ENCODE measurements at regions not wholly inside any gene's neighbourhood (a gene's known extent, or its start where the extent isn't known, plus 50 kb on each side); places are given as distances from the start of the nearest gene placed in this dataset.
A peak's percentile ranks its signal among the peaks of the same experiment; 100 is the strongest.

GRCh38 chr18:51848702-51849101 is 491.3 kb upstream of the DCC start:
- no peaks in the 10 kb centered on the region for H3K79me2 ChIP-seq (ENCODE audit: control insufficient read depth, insufficient read depth, low read length)
- no peaks in the 10 kb centered on the region for H3K4me1 ChIP-seq (replicated peaks in 1 of 2; ENCODE audit: control insufficient read depth in 2 of 2, insufficient read depth in 2 of 2, low read length in 2 of 2)
- no peak overlapping the region for H3K4me2 ChIP-seq (ENCODE audit: insufficient read depth, low read length)
- ChIA-PET CTCF (ENCODE audit: low intra/inter-chr PET ratio) (no interaction called here), POLR2A (no interaction called here)
- intact Hi-C loops (cut with micrococcal nuclease), result no loop called here
- H3K36me3 ChIP-seq (ENCODE audit: control insufficient read depth, insufficient read depth, low read length), result no peaks in the 10 kb centered on the region
- H3K4me3 ChIP-seq, result no peak overlapping the region
- no peaks in the 10 kb centered on the region for H3K9me1 ChIP-seq (ENCODE audit: control insufficient read depth, insufficient read depth, low read length)
- no peak overlapping the region for H3K27ac ChIP-seq (ENCODE audit: extremely low read depth, low read depth, low read length)
- H3K27me3 ChIP-seq (ENCODE audit: control insufficient read depth in 2 of 2, insufficient read depth in 2 of 2, low read length in 2 of 2), result no peaks in the 10 kb centered on the region
- 0% methylated on average over 2 of the region's 2 CpGs for WGBS (ENCODE audit: insufficient coverage, low coverage, missing lambda C conversion rate)
- DNase-seq (ENCODE audit: extremely low read depth in 1 of 4, low spot score in 3 of 4), result no peak
- BruUV-seq (replicated peaks), result no TSS peak
- no peak overlapping the region for H3K9ac ChIP-seq (ENCODE audit: insufficient read depth in 1 of 2, low read depth in 2 of 2, low read length in 2 of 2)
- H4K20me1 ChIP-seq (replicated peaks; ENCODE audit: control insufficient read depth, insufficient read depth, low read length), result no peaks in the 10 kb centered on the region
- H2AFZ ChIP-seq (ENCODE audit: low read depth, low read length), result no peak overlapping the region
- TF ChIP-seq HINFP (tag; conservative IDR thresholded peaks at IDR 0.05; ENCODE audit: low read depth), result no peak
- no peak for TF ChIP-seq SPI1 (IDR thresholded peaks at IDR 0.05; ENCODE audit: borderline replicate concordance, low read depth, low read length)
- no peak for TF ChIP-seq GTF2A2 (tag; IDR thresholded peaks at IDR 0.05)
- TF ChIP-seq ZNF282 (CRISPR knock-in tag; IDR thresholded peaks at IDR 0.05), result no peak
- no peak for TF ChIP-seq CEBPG (CRISPR knock-in tag; IDR thresholded peaks at IDR 0.05)
- TF ChIP-seq CEBPG (tag; conservative IDR thresholded peaks at IDR 0.05 in 1 of 2, IDR thresholded peaks at IDR 0.05 in 1 of 2), result peak in 1 of 2 experiments; percentile 76; a peak in 2 of 4 replicates
- TF ChIP-seq MTA3 (IDR thresholded peaks at IDR 0.05; ENCODE audit: borderline replicate concordance), result no peak
- TF ChIP-seq DLX4 (CRISPR knock-in tag; IDR thresholded peaks at IDR 0.05), result no peak
- no peak for TF ChIP-seq CBFB (CRISPR knock-in tag; IDR thresholded peaks at IDR 0.05)
- TF ChIP-seq ZNF324 (CRISPR knock-in tag; IDR thresholded peaks at IDR 0.05), result no peak
- no peak for TF ChIP-seq EGR1 (conservative IDR thresholded peaks at IDR 0.05)
- 0 out of 2 replicates have a peak, but pooled peaks have one; percentile 24 for TF ChIP-seq CEBPB (tag; IDR thresholded peaks at IDR 0.05)
- no peak for TF ChIP-seq AFF1 (IDR thresholded peaks at IDR 0.05; ENCODE audit: low read depth in 1 of 2, partially characterized antibody in 2 of 2)
- no peak for TF ChIP-seq HMG20B (CRISPR knock-in tag; IDR thresholded peaks at IDR 0.05)
- no peak for TF ChIP-seq ZNF511 (CRISPR knock-in tag; IDR thresholded peaks at IDR 0.05)
- no peak for TF ChIP-seq L3MBTL2 (IDR thresholded peaks at IDR 0.05)
- no peak for TF ChIP-seq ZNF561 (CRISPR knock-in tag; conservative IDR thresholded peaks at IDR 0.05)
- no peak for ATAC-seq
- FAIRE-seq, result no peak
- no peaks in the 10 kb centered on the region for H3K9me3 ChIP-seq (replicated peaks; ENCODE audit: control insufficient read depth, insufficient read depth, low read depth, low read length)
- in situ Hi-C loops (cut with MboI), result no loop called here

All from K562 (cell line).